HCT116 (cell line): ENCODE measurements at regions not wholly inside any gene's neighbourhood (a gene's known extent, or its start where the extent isn't known, plus 50 kb on each side); places are given as distances from the start of the nearest gene placed in this dataset.
"Not testable (repeated sequence)": the region's sequence is repeated elsewhere in the genome, so short reads cannot be mapped to it uniquely, and the experiment has no call there.

Experiments
- CEBPB ChIP-seq: IDR thresholded peaks from 2 replicates; pipeline ENCODE4 v1.6.1; 2012; ENCODE audit warnings: low read depth
- EGR1 ChIP-seq: IDR thresholded peaks from 2 replicates; pipeline ENCODE4 v1.6.1; 2012; ENCODE audit warnings: low read depth
- EZH2 ChIP-seq: fragments of 200-600 bp; sonication (generic); IDR thresholded peaks from 2 replicates; pipeline ENCODE4 v1.6.1; 2017; ENCODE audit warnings: antibody characterized with exemption, mixed run types
- EZH2phosphoT487 ChIP-seq: fragments of 200-600 bp; IDR thresholded peaks from 2 replicates; pipeline ENCODE4 v1.6.1; 2018; ENCODE audit warnings: antibody characterized with exemption, borderline replicate concordance
- MAX ChIP-seq: IDR thresholded peaks from 2 replicates; pipeline ENCODE4 v1.6.1; 2012
- POLR2A ChIP-seq: IDR thresholded peaks from 2 replicates; pipeline ENCODE4 v1.7.0; 2011; ENCODE audit warnings: borderline replicate concordance; ENCODE audit not compliant: insufficient read depth, insufficient read length; ENCODE audit errors: extremely low read depth
- POLR2AphosphoS5 ChIP-seq: IDR thresholded peaks from 2 replicates; pipeline ENCODE4 v1.6.1; 2011; ENCODE audit warnings: mild to moderate bottlenecking, low read depth, low read length, moderate library complexity
- RAD21 ChIP-seq: IDR thresholded peaks from 2 replicates; pipeline ENCODE4 v1.6.1; 2012; ENCODE audit warnings: low read depth, mild to moderate bottlenecking
- SP1 ChIP-seq: IDR thresholded peaks from 2 replicates; pipeline ENCODE4 v1.6.1; 2012; ENCODE audit warnings: low read depth
- TCF7L2 ChIP-seq: IDR thresholded peaks from 2 replicates; pipeline ENCODE4 v1.7.0; 2011; ENCODE audit warnings: borderline replicate concordance, inconsistent platforms; ENCODE audit not compliant: insufficient read depth, insufficient read length; ENCODE audit errors: extremely low read depth
- YY1 ChIP-seq: IDR thresholded peaks from 2 replicates; pipeline ENCODE4 v1.6.1; 2011; ENCODE audit warnings: low read length, low read depth, moderate library complexity, mild to moderate bottlenecking; ENCODE audit not compliant: insufficient replicate concordance; ENCODE audit errors: extremely low read depth
- ZNF274 ChIP-seq: fragments of 200-500 bp; sonication (Bioruptor generic); IDR thresholded peaks from 2 replicates; pipeline ENCODE4 v1.6.1; 2014; ENCODE audit warnings: mild to moderate bottlenecking, low read depth, low read length, inconsistent platforms
- TF ChIP-seq, protein P1 (sequence below), 3 experiments: fragments of 200-600 bp in 1 of 3; sonication (generic) in 1 of 3; IDR thresholded peaks in 2 of 3; conservative IDR thresholded peaks in 1 of 3; 2 replicates each; pipeline ENCODE4 v1.5.1; 2012 to 2017; ENCODE audit warnings: low read depth in 2 of 3, low read length in 2 of 3, antibody characterized with exemption in 1 of 3, borderline replicate concordance in 1 of 3, control low read depth in 1 of 3, mild to moderate bottlenecking in 1 of 3, mixed read lengths in 1 of 3, mixed run types in 1 of 3, moderate library complexity in 1 of 3; ENCODE audit not compliant: insufficient read depth in 1 of 3

GRCh38 chr21:6507632-6508031 lies 4013.8 kb upstream of the TPTE start:
- not testable (repeated sequence) for TF ChIP-seq EZH2phosphoT487, EZH2, POLR2AphosphoS5, YY1, POLR2A, MAX, CEBPB, ZNF274, RAD21, SP1, TCF7L2, EGR1
- TF ChIP-seq, protein P1, sequence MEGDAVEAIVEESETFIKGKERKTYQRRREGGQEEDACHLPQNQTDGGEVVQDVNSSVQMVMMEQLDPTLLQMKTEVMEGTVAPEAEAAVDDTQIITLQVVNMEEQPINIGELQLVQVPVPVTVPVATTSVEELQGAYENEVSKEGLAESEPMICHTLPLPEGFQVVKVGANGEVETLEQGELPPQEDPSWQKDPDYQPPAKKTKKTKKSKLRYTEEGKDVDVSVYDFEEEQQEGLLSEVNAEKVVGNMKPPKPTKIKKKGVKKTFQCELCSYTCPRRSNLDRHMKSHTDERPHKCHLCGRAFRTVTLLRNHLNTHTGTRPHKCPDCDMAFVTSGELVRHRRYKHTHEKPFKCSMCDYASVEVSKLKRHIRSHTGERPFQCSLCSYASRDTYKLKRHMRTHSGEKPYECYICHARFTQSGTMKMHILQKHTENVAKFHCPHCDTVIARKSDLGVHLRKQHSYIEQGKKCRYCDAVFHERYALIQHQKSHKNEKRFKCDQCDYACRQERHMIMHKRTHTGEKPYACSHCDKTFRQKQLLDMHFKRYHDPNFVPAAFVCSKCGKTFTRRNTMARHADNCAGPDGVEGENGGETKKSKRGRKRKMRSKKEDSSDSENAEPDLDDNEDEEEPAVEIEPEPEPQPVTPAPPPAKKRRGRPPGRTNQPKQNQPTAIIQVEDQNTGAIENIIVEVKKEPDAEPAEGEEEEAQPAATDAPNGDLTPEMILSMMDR (IDR thresholded peaks at IDR 0.05 in 2 of 3, conservative IDR thresholded peaks at IDR 0.05 in 1 of 3; ENCODE audit: borderline replicate concordance in 1 of 3, insufficient read depth in 1 of 3, low read depth in 2 of 3, low read length in 2 of 3) = not testable (repeated sequence)
